ENCODE measurements at regions not wholly inside any gene's neighbourhood (a gene's known extent, or its start where the extent isn't known, plus 50 kb on each side); places are given as distances from the start of the nearest gene placed in this dataset.

- TF ChIP-seq POLR2A (IDR thresholded peaks at IDR 0.05) = no peak
- TF ChIP-seq CTCF (IDR thresholded peaks at IDR 0.05) = no peak
Observed at GRCh38 chr17:54111576-54111975, 288.8 kb downstream of the KIF2B start.

All from esophagus squamous epithelium (tissue), 4 donors.